Spleen (tissue), 7 donors: ENCODE measurements at regions not wholly inside any gene's neighbourhood (a gene's known extent, or its start where the extent isn't known, plus 50 kb on each side); places are given as distances from the start of the nearest gene placed in this dataset.

Source experiments
- POLR2A ChIP-seq, 3 donors: fragments of 450-650 bp; IDR thresholded peaks; one replicate each; pipeline ENCODE4 v1.5.1; 2017; ENCODE audit warnings: antibody characterized with exemption in 3 of 3, mild to moderate bottlenecking in 1 of 3
- POLR2AphosphoS5 ChIP-seq, 3 donors: sonication (generic); formaldehyde crosslinking; IDR thresholded peaks; one replicate each; pipeline ENCODE4 v1.5.1; 2017; ENCODE audit warnings: antibody characterized with exemption in 3 of 3
- TF ChIP-seq, protein P1 (sequence below), 11 experiments: fragments of 200-600 bp in 7 of 11; fragments of 450-650 bp in 4 of 11; sonication (generic) in 4 of 11; IDR thresholded peaks in 8 of 11; conservative IDR thresholded peaks in 3 of 11; 1 replicate in 7 of 11; 2 replicates in 4 of 11; pipeline versions ENCODE4 v1.4.0 to v1.8.0; 2016 to 2021; ENCODE audit warnings: antibody characterized with exemption in 11 of 11, inconsistent platforms in 4 of 11, mild to moderate bottlenecking in 1 of 11
- donor health status: DM: no; HTN: no; CAD: no; lungs with moderate emphysema.
- donor health status: DM: no; HTN: no; CAD: no.
- donor health status: DM: no; HTN: no; CAD: no.

DNA sequence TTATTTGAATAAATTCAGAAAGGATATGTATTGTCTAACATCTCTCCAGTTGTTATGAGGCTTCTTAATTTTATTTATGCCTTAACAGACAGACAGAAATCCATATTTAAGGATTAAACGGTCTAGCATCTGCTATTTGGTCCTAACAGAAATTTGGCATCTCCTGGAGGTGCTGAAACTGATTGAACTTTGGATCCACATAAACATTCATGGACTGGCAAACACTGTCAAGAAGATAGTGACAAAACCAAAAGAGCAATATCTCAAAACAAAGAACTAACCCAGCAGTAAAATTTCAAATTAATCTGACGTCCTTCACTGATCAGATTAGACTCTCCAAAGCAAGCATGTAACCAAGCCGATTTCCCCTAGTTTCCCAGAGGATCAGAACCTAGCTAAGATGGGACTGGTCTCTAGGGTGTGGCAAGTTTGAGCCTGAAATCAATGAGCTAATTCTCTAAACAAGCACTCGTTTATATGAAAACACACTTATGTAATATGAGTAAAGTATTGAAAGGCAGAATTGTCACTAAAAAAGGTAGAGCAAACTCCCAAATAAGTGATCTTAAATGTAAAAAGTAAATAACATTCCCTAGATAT, 139.5 kb downstream of the NOL4 start:
- TF ChIP-seq POLR2A (IDR thresholded peaks at IDR 0.05) (no peak), POLR2AphosphoS5 (IDR thresholded peaks at IDR 0.05) (no peak)
- TF ChIP-seq, protein P1, sequence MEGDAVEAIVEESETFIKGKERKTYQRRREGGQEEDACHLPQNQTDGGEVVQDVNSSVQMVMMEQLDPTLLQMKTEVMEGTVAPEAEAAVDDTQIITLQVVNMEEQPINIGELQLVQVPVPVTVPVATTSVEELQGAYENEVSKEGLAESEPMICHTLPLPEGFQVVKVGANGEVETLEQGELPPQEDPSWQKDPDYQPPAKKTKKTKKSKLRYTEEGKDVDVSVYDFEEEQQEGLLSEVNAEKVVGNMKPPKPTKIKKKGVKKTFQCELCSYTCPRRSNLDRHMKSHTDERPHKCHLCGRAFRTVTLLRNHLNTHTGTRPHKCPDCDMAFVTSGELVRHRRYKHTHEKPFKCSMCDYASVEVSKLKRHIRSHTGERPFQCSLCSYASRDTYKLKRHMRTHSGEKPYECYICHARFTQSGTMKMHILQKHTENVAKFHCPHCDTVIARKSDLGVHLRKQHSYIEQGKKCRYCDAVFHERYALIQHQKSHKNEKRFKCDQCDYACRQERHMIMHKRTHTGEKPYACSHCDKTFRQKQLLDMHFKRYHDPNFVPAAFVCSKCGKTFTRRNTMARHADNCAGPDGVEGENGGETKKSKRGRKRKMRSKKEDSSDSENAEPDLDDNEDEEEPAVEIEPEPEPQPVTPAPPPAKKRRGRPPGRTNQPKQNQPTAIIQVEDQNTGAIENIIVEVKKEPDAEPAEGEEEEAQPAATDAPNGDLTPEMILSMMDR (IDR thresholded peaks at IDR 0.05 in 8 of 11, conservative IDR thresholded peaks at IDR 0.05 in 3 of 11): no peak
